ENCODE measurements at regions not wholly inside any gene's neighbourhood (a gene's known extent, or its start where the extent isn't known, plus 50 kb on each side); places are given as distances from the start of the nearest gene placed in this dataset.

DNA sequence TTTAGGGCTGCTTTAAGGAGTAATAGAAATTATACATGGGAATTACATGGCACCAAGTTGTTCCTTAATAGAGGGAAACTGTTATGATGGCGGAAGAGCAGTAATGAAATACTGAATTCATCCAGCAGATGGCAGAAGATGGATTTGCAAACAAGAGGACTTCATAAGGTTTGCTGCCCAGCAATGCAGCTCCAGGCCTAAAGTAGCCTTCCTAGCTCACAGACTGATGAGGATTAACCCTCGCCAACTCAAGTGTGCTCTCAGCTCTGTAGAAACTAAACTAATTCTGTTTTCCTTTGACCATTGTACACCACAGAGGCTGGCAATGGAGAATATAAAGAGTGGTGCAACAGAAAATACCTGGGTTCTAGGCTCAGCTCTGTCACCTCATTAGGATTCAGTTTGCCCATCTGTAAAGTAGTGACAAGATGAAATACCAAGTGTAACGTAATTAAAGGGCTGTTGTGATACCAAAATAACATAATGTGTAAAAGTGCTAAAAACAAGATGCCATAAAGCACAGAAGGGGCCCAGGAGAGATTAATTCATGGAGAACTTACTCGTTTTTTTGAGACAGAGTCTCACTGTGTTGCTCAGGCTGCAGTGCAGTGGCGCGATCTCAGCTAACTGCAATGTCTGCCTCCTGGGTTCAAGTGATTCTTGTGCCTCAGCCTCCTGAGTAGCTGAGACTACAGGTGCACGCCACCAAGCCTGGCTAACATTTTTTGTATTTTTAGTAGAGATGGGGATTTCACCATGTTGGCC, 102.4 kb upstream of the SERBP1 start:
- DNase-seq = peak; percentile 80

DNA sequence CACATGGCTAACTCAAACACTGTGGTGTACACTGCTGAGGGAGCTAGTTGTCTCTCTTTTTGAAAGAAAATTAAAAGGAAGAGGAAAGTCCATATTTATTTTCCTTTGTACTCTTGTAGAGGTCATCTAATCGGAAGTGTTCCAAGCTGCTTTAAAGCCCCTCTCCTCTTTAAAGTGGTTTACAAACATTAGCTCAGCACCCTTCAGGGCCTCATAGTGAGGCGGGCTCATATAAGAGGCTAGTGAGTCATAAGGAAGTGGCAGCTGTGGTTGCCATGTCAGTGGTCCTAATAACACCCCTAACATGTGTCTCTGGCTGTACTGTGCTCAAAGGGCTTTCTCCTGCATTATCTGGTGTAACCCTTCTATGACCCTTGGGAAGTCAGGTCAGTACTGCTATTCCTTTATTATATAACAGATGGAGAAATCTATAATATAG, 104.4 kb upstream of the SERBP1 start:
- DNase-seq = peak; percentile 68

DNA sequence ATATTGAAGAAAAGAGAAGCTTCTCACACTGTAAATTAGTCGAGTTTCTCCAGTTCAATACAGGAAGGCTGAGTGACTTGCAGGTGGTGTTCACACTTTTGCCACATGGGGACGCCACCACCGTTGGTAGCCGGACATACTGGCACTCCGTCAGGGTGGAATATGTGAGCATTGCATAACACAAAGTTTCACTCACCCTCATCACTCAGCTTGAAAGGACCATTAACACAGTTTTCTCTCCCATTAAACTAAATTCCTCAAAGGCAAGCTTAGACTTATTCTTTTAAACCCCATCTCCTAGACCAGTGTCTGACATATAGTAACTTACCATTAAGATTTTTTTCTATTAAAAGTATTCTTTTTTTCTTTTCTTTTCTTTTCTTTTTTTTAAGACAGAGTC, 105.3 kb upstream of the SERBP1 start:
- DNase-seq = peak; percentile 90

DNA sequence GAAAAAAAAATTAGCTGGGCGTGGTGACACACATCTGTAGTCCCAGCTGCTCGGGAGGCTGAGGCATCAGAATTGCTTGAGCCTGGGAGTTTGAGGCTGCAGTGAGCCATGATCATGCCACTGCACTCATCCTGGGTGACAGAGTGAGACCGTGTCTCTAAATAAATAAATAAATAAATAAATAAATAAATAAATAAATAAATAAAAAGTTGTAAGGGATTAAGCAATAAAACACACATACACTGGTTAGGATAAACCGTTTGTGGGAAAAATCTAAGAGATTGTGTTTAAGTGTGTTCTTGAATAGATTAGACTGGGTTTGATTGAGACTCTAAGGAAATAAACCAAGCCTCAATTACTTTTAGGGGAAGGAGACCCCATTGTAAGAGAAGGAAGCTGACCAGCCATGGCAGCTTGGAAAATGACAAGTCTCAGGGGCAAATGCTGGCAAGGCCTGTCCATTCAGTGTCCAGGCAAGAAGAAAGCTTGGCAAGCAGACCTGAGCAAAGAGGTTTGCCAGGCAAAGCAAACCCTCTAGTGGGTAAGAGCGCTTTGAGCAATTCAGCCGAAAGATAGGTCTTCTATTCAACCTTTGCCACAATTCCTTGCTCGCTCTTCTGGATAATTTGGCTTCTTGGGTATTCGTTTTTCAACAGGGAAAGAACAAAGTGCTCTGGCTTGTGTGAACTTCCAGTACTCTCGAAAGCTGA, 106.9 kb upstream of the SERBP1 start:
- peak; percentile 32 for DNase-seq

DNA sequence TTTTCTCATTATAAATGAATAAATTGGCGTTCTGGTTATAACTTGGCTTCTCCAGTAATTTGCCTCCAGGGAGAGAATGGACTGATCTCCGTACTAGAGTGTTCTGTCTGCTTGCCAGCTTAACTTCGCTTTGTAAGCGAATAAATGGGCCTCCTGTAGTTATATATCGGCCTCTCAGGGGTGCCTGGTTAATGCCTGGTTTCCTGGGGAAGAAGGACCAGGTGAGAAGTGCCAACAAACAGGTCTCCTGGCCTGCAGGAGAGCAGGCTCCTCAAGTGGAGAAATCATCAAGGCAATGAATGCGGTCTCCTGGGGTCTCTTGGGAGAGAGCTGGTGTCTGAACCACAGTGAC, 107.4 kb upstream of the SERBP1 start:
- DNase-seq = peak; percentile 38

DNA sequence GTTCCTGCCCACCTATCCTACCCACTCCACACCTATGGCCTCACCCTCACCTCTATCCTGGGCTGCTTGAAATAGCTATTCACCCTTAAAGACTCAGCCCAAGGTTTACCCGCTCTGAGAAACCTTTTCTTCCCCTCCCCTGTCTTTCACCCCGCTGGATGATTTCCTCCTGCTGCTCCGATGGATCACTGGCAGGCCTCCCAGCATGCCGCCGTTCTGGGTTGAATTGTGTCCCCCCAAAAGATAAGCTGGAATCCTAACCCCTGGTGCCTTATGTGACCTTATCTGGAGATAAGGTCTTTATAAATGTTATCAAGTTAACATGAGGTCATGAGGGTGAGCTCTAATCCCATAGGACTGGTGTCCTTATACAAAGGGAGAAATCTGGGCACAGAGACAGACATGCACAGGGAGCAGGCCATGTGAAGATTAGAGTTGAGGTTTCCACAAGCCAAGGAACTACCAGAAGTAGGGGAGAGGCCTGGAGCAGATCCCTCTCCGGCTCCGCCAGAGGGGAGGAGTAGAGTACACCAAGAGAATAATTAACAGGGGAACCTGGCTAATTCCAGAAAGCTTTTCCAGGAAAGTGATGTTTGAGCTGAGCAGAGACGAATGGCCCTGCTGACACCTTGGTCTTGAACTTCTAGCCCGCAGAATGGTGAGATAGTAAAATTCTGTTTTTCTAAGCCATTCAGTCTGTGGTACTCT, 110.0 kb upstream of the SERBP1 start:
- peak; percentile 42 for DNase-seq

DNA sequence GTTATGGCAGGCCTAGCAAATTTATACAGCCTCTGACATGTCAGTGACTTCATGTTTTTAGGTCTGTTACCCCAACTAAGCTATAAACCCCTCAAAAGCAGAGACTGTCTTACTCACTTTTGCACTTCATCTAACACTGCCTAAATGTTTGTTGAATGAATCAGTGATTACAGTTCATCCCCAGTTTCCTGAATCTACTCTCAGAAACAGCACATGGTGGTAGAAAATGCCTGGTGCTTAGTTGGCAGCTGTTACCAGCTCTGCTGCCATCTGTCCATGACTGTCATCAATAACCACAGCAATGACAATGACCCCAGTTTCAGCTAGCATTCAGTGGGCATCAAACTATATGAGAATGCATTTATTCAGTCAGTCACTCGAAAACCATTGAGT, 110.5 kb upstream of the SERBP1 start:
- no peak for DNase-seq

DNA sequence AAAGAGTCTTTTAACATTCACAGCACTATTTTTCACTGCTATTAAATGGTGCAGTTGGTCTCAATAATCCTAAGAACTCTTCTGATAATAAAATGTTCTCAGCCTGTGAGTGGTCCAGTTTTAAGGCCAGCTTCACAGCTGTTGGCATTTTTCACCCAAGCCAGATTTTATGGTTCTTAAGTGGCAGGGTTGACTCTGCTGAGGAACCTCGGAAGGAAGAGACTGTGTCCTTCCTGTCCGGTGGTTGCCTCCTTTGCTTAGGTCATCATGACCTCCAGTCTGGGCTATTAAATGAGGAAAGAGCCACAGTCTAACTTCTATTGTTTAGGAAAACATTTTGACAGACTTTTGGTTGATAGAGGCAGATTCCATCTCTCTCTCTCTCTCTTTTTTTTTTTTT, 112.5 kb upstream of the SERBP1 start:
- DNase-seq = peak; percentile 3

DNA sequence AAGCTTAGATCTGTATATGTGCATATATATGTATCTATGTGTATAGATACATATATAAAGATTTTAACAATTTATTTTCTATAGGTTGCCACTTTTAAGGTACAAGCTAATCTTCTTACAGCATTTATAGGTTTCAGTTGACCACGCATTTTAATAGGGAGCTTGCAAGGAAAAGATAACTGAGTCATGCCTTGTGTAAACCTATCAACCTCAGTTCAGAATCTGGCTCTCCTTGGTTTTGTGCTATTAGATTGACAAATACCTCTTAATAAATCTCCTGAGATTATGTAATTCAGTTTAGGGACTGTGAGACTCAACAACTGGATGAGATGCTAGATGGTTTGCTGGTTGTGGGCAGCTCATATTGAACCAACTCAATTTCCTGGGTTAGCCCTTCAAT, 114.7 kb upstream of the SERBP1 start:
- DNase-seq = no peak

DNA sequence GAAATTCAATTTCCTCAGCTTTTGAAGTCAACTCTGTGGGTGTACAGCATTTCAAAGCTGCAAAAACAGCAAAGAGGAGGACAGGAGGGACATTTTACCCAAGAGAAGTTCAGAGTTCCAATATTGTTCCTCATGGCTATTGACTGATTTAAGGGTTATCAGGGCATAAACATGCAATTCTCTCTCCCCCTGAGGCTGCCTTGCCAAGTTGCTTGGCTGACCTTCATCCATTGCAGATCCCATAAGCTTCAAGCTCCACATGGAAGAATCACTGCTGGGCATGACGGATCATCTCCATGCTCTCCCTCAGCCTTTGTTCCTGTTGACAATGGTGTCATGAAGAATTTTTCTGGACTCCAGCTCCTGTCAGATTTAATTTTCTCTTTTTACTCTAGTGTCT, 115.2 kb upstream of the SERBP1 start:
- DNase-seq = peak; percentile 27

DNA sequence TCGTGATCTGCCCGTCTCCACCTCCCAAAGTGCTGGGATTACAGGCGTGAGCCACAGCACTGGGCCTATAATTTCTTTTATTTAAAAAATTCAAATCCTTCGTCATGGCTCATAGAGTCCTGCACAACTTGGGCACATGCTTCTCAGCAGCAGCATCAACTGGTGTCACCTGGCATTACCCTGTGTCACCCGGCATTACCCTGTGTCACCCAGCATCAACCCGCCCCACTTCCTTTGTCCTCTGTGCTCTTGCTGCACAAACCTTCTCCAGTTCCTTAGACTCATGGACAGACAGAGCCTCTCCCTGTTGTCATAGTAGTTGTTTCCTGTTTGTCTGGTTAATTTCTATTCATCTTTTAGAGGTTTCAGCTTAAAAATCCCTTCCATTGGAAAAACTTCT, 121.2 kb upstream of the SERBP1 start:
- peak; percentile 29 for DNase-seq

DNA sequence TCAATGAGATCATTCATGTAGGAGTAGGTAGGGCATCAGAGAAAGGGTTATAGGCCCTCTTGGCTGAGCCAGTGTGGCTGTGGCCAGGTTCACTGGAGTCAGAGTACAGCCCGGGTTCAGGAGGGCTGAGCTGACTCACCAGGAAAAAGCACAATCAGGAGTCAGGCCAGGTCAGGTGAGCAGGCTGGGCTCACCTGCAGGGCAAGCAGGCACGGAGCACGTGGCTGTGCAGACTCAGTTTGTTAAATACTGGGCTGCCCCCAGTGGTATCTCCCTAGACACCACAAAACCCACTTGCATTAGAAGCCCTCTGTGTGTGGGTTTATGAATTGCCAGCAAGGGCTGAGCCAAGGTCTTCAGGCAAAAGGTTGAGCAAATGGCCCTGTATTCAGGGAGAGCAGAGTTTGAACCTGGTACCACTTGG, 122.1 kb upstream of the SERBP1 start:
- DNase-seq = peak; percentile 81

DNA sequence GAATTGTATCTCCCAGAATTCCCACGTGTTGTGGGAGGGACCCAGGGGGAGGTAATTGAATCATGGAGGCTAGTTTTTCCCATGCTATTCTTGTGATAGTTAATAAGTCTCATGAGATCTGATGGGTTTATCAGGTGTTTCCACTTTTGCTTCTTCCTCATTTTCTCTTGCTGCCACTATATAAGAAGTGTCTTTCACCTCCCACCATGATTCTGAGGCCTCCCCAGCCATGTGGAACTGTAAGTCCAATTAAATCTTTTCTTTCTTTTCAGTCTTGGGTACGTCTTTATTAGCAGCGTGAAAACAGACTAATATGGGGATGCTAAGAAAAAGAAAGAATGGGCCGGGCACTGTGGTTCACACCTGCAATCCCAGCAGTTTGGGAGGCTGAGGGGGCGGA, 124.0 kb upstream of the SERBP1 start:
- DNase-seq = peak; percentile 9

DNA sequence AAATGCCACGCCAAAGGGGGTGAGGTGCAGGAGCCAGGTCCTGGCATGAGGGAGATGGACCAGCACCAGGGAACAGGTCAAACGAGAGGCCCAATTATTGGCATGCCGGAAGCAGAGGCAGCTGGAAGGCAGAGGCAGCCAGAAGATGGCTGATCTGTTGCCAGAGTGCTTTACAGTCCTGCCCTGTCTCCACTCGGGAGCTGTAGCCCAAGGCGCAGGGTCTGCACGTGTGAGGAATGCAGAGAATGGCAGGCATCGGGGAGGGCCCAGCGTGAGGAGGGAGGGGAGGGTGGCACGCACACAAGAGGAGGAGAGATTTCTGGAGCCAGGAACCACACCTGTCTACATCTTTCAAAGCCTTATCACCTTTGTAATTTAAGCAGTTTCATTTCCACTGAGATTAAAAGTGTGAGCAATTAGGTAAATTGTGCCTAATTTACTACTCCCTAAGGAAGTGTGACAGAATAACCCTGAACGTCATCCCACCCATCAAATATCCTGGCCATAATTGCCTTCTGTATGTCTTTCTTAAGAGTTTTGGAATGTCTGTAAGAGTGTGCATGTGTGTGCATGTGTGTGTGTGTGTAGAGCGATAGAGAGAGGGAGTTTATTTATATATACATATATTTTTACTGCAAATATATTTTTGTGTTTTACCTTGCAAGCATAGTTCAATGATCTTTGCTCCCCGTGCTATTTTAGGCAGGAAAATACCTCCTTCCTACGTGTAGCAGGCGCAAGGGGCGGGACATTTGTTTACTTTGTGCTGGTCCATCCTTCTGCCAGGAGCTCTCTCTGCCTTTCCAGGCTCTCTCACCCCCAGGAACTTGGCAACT, 125.5 kb upstream of the SERBP1 start:
- DNase-seq = peak; percentile 93

DNA sequence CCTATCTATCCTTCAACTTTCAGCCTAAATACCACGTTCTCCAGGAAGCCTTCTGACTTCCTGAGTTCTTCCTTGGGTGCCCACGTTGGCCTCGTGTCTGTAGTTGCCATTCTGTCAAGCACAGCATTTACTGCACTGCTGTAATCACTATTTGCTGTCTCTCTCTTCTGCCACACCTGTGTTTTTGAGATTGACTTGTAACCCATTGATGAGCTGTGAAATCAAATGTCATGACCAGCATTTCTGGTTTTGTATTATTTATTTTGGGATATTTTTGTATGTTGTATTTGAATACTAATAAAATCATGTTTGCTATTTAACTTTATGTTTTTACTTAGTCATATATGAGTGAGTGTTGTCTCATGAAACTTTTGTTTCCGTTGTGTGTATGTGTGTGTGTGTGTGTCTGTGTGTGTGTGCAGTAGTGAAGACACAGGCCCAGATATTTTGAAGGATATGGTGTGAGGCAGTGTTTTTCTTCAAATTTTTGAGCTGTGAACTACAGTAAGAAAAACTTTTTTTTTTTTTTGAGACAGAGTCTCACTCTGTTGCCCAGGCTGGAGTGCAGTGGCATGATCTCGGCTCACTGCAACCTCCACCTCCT, 126.2 kb upstream of the SERBP1 start:
- no peak for DNase-seq

DNA sequence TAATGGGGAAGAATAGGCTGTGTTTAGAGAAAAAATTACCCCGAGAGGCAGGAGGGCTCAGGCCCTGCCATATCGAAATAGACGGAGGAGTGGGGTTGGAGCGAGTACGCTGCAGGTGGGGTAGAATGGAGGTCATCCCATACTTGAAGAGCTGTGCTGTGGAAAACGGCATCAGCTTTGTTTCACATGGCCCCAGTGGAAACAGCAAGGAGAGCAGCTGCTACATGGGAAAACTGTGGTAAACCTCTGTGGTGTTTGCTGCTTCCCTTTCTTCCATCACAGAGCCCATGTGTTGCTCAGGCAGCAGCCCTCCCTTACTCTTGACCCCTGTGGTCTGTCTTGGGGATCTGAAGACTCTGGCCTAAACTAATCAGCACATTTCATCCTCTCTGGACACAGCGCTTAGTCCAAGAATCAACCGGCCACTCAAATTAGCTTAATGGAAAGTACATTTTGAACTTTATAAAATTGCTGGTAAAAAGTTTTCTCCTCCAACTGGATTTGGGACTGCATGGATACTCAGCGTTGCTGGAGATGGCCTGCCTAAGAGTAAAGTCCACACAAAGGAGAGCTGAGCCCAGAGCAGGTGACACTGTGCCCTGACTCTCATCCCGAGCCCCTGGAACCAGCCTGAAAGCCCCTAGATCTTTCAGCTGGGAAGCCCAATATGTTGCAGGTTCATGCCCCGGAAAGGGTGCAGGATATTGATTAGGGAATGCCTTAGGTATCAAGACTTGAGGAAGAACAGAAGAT, 127.1 kb upstream of the GADD45A start:
- DNase-seq = no peak

DNA sequence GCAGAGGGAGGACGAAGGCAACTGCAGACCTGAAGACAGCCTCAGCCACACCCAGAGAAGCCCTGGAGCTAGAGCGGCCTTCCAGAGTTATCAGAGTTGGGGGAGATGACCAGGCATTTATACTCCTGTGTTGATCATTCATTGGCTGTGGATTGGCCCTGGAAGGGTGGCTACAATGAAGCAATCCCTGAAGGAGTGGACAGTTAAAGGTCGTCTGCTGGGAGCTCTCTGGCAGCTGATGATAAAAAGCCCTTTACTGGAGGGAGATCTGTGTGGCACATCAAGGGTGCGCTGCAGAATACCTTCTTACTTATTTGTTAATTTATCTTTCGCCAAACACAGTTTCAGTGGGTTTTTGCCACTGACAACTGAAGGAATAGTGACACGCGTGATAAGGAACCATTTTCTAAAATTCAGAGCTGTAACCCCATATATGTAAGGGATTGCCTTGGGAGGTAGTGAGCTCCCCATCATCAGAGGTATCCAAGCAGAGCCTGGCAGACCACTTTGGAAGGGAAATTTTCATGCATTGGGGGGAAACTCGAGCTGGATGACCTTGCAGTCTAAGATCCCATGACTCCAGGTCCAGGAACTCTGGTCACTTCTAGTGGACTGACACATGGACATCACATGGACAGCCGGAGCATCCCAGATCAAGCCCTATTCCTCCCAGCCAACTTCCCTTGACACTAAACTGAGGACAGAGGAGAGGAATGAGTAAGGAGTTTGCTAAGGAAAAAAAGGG, 126.4 kb upstream of the GADD45A start:
- peak; percentile 42 for DNase-seq

DNA sequence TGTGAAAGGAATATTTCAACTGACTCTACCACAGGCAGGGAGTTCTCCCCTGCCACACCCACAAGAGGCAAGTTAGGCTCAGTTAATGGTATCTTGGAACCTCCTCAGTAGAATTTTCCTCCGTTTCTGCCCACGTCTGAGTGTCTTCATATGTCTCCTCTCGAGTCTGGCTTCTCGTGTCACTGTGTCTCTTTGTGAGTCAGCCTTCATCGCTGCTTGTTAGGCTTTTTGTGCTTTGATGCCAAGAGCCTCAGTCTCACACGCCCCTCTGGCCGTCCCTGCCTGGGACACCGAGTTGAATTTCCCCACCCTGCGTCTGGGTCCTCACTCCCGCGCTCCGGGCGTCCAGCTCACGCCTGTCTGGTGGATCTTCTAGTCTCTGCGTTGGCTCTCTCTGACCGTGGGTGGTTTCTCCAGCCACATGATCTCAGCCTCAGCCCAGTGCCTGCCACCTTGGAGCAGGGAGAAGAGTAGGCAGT, 125.7 kb upstream of the GADD45A start:
- DNase-seq = peak; percentile 91

DNA sequence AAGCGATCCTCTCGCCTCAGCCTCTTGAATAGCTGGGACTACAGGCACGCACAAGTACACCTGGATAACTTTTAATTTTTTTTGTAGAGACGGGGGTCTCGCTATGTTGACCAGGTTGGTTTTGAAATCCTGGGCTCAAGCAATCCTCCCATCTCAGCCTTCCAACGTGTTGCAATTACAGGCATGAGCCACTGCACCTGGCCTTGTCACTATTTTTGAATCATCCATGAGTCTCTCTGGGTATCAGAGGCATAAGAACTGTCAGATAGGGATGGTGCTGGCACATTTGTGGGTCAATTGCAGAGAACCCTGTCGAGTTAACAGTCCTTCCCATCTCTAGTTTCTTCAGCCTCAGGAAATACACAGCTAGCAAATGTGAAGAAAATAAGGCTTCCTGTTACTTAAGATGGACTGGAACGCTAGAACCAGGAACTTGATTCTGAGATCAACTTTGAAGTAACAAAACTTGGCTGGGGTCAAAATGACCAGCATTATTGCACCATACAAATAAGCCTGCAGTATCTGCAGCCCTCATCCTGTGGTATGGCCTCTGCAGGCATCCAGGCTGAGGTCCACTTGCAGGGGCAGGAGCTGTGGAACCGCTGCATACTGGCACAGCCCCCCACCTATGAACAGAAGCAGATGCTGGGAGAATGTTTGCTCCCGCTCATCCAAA, 124.3 kb upstream of the GADD45A start:
- DNase-seq = peak; percentile 50

DNA sequence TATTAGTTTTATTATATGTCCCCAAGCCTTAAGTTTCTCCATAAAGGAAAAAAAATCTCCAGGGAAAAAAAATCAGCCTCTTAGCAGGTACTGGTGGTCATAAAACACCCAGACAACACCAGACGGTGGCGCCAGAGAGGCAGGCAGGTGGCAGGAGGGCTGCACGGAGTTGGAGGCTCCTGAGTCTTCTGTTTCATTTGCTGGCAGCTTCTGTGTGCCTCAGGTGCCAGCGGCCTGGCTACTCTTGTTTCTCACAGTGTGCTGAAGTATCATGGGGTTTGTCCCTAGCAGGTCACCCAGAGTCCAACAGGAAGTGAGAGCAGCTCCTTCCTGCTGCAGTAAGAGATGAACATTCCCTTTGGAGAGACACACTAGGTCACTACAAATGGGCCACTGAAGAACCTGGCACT, 123.3 kb upstream of the GADD45A start:
- peak; percentile 95 for DNase-seq
